Peyer's patch (tissue), 4 donors: ENCODE measurements at regions not wholly inside any gene's neighbourhood (a gene's known extent, or its start where the extent isn't known, plus 50 kb on each side); places are given as distances from the start of the nearest gene placed in this dataset.

Experiments
- DNase-seq, 3 donors: peaks; one replicate each; pipeline ENCODE4 v3.0.0-alpha.2; 2017 to 2019
- H3K27ac ChIP-seq, 4 donors: fragments of 200-600 bp; sonication (generic); one replicate each; pipeline ENCODE4 v1.5.1; 2016 to 2019
- H3K27me3 ChIP-seq, 2 donors: fragments of 200-600 bp; sonication (generic); one replicate each; pipeline ENCODE4 v1.5.1; 2019
- H3K36me3 ChIP-seq, 3 donors: fragments of 200-600 bp; sonication (generic); one replicate each; pipeline ENCODE4 v1.5.1; 2016 to 2019
- H3K4me1 ChIP-seq, 4 donors: fragments of 200-600 bp; sonication (generic); one replicate each; pipeline ENCODE4 v1.5.1; 2016 to 2019
- H3K4me3 ChIP-seq, 4 donors: fragments of 200-600 bp; sonication (generic); 1 replicate in 3 of 4; 2 replicates in 1 of 4; pipeline ENCODE4 v1.5.1; 2016 to 2019; ENCODE audit warnings: mild to moderate bottlenecking in 1 of 4
- H3K9me3 ChIP-seq, 4 donors: fragments of 200-600 bp; sonication (generic); one replicate each; pipeline ENCODE4 v1.5.1; 2016 to 2019; ENCODE audit warnings: mild to moderate bottlenecking in 1 of 4
- CTCF ChIP-seq, 6 experiments: fragments of 450-650 bp in 4 of 6; fragments of 200-600 bp in 2 of 6; sonication (generic) in 1 of 6; IDR thresholded peaks; one replicate each; pipeline ENCODE4 v1.5.1; 2017 to 2019; ENCODE audit warnings: antibody characterized with exemption in 6 of 6, mild to moderate bottlenecking in 3 of 6, moderate library complexity in 1 of 6
- POLR2A ChIP-seq, 2 donors: fragments of 450-650 bp; IDR thresholded peaks; one replicate each; pipeline ENCODE4 v1.5.1; 2017; ENCODE audit warnings: antibody characterized with exemption in 2 of 2, mild to moderate bottlenecking in 2 of 2, moderate library complexity in 2 of 2

DNA sequence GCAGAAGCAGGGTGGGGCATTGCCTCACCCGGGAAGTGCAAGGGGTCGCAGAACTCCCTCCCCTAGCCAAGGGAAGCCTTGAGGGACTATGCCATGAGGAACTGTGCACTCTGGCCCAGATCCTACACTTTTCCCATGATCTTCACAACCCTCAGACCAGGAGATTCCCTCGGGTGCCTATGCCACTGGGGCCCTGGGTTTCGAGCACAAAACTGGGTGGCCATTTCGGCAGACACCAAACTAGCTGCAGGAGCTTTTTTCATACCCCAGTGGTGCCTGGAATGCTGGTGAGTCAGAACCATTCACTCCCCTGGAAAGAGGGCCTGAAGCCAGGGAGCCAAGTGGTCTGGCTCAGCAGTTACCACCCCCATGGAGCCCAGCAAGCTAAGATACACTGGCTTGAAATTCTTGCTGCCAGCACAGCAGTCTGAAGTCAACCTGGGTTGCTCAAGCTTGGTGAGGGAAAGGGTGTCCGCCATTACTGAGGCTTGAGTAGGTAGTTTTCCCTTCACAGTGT is 573.7 kb upstream of the ANO3 start:
- Histone ChIP-seq H3K27ac (no peak overlapping the region), H3K4me1 (no peaks in the 10 kb centered on the region), H3K4me3 (no peak overlapping the region), H3K36me3 (no peaks in the 10 kb centered on the region), H3K9me3 (no peaks in the 10 kb centered on the region), H3K27me3 (no peaks in the 10 kb centered on the region)
- no peak for DNase-seq
- TF ChIP-seq POLR2A (IDR thresholded peaks at IDR 0.05) (no peak), CTCF (IDR thresholded peaks at IDR 0.05) (no peak)

DNA sequence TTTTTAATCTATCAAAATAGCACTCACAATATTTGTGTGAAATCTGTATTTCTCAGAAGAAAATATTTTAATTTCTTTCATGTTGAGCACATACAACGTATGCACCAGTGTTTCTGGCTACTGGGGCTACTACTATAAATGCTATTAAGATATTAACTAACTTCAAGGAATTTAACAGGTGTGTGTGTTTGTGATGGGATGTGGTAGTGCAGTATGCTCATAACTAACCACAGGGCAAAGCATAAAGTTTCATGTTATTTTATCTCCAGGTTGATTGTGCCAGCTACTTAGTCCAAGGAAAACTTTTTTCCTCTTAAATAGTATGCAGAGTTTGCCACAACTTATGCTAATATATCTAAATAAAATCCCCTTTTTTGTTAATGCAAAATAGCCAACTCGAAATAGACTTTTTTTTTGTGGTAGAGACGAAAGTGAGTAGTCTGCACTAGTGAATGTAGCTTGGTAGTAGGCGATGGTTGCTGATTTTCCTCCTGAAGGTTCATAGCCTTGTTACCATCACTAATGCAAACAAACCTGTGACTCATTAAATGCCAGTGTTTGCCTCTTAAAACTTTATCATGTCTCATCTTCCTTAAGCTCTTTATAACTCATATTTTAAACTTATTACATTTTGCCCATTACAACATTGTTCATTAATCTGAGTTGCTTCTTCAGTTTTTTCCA is 565.5 kb upstream of the ANO3 start:
- H3K27me3 ChIP-seq = no peaks in the 10 kb centered on the region
- TF ChIP-seq CTCF (IDR thresholded peaks at IDR 0.05) (no peak), POLR2A (IDR thresholded peaks at IDR 0.05) (no peak)
- no peaks in the 10 kb centered on the region for H3K4me1 ChIP-seq
- no peaks in the 10 kb centered on the region for H3K9me3 ChIP-seq
- H3K4me3 ChIP-seq = no peak overlapping the region
- no peaks in the 10 kb centered on the region for H3K36me3 ChIP-seq
- no peak overlapping the region for H3K27ac ChIP-seq
- no peak for DNase-seq

DNA sequence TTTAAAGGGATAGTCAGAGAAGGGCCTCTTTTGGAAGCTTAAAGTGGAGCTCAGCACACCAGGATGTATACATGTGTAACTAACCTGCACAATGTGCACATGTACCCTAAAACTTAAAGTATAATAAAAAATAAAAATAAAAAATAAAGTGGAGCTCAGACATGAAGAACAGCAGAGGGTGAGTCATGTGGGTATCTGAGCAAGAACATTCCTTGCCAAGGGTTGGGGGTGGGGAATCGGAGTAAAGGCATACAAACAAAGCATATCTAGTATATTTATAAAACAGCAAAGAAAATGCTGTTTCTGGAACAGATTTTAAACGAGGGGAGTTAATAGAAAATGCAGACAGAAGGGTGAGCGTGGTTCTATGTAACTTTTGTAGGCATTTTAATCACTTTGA is 562.6 kb upstream of the ANO3 start:
- no peak for TF ChIP-seq POLR2A (IDR thresholded peaks at IDR 0.05)
- no peak for TF ChIP-seq CTCF (IDR thresholded peaks at IDR 0.05)
- DNase-seq = no peak
- Histone ChIP-seq H3K27ac (no peak overlapping the region), H3K4me3 (no peak overlapping the region), H3K27me3 (no peaks in the 10 kb centered on the region), H3K36me3 (no peaks in the 10 kb centered on the region), H3K9me3 (no peaks in the 10 kb centered on the region), H3K4me1 (no peaks in the 10 kb centered on the region)

GRCh38 chr11:25771605-25772004 is 560.3 kb upstream of the ANO3 start:
- no peaks in the 10 kb centered on the region for H3K36me3 ChIP-seq
- H3K4me1 ChIP-seq = no peaks in the 10 kb centered on the region
- H3K27me3 ChIP-seq = no peaks in the 10 kb centered on the region
- TF ChIP-seq CTCF (IDR thresholded peaks at IDR 0.05) (no peak), POLR2A (IDR thresholded peaks at IDR 0.05) (no peak)
- no peak overlapping the region for H3K4me3 ChIP-seq
- no peaks in the 10 kb centered on the region for H3K9me3 ChIP-seq
- H3K27ac ChIP-seq = no peak overlapping the region
- no peak for DNase-seq

GRCh38 chr11:25775603-25776002 is 556.3 kb upstream of the ANO3 start:
- H3K4me3 ChIP-seq = no peak overlapping the region
- no peak overlapping the region for H3K27ac ChIP-seq
- no peaks in the 10 kb centered on the region for H3K36me3 ChIP-seq
- no peaks in the 10 kb centered on the region for H3K4me1 ChIP-seq
- no peaks in the 10 kb centered on the region for H3K27me3 ChIP-seq
- DNase-seq = no peak
- H3K9me3 ChIP-seq = no peaks in the 10 kb centered on the region
- TF ChIP-seq CTCF (IDR thresholded peaks at IDR 0.05) (no peak), POLR2A (IDR thresholded peaks at IDR 0.05) (no peak)
